ENCODE measurements at regions not wholly inside any gene's neighbourhood (a gene's known extent, or its start where the extent isn't known, plus 50 kb on each side); places are given as distances from the start of the nearest gene placed in this dataset.

GRCh38 chr9:96086936-96087571, 211.6 kb downstream of the ERCC6L2 start:
- Histone ChIP-seq H3K36me3 (ENCODE audit: control insufficient read depth in 2 of 3, insufficient read depth in 3 of 3, low read length in 3 of 3) (no peaks in the 10 kb centered on the region), H3K9me3 (ENCODE audit: control insufficient read depth in 2 of 3, low read length in 3 of 3) (no peaks in the 10 kb centered on the region), H3K4me3 (ENCODE audit: low read length) (no peak overlapping the region), H3K27ac (ENCODE audit: low read depth, low read length) (no peak overlapping the region), H3K4me1 (ENCODE audit: control insufficient read depth in 2 of 2, insufficient read depth in 2 of 2, low read length in 2 of 2) (no peaks in the 10 kb centered on the region), H3K27me3 (ENCODE audit: control insufficient read depth in 2 of 2, insufficient read depth in 2 of 2, low read length in 2 of 2) (no peaks in the 10 kb centered on the region)
- Mint-ChIP-seq H3K27me3 (peaks cover 0 to 19% (median 12%) of the 10 kb centered on the region in 5 donors), H3K36me3 (peaks cover 0 to 2% (median 0%) of the 10 kb centered on the region in 5 donors), H3K27ac (no peak overlapping the region), H3K9me3 (peaks cover 0 to 8% (median 0%) of the 10 kb centered on the region in 11 donors), H3K4me3 (no peak overlapping the region), H3K4me1 (peaks cover 0 to 2% (median 0%) of the 10 kb centered on the region in 7 donors)
- ATAC-seq (no peak), DNase-seq (no peak)
- POLR2A ChIA-PET: no interaction called here
- CTCF ChIA-PET: no interaction called here
- intact Hi-C loops (cut with micrococcal nuclease): no loop called here

GRCh38 chr9:96085491-96086143, 210.1 kb downstream of the ERCC6L2 start:
- Histone ChIP-seq H3K4me3 (ENCODE audit: low read length) (no peak overlapping the region), H3K27me3 (ENCODE audit: control insufficient read depth in 2 of 2, insufficient read depth in 2 of 2, low read length in 2 of 2) (no peaks in the 10 kb centered on the region), H3K27ac (ENCODE audit: low read depth, low read length) (no peak overlapping the region), H3K4me1 (ENCODE audit: control insufficient read depth in 2 of 2, insufficient read depth in 2 of 2, low read length in 2 of 2) (no peaks in the 10 kb centered on the region), H3K9me3 (ENCODE audit: control insufficient read depth in 2 of 3, low read length in 3 of 3) (no peaks in the 10 kb centered on the region), H3K36me3 (ENCODE audit: control insufficient read depth in 2 of 3, insufficient read depth in 3 of 3, low read length in 3 of 3) (no peaks in the 10 kb centered on the region)
- Mint-ChIP-seq H3K27ac (no peak overlapping the region), H3K9me3 (peaks cover 0 to 5% (median 0%) of the 10 kb centered on the region in 11 donors), H3K27me3 (peaks cover 0 to 20% (median 14%) of the 10 kb centered on the region in 5 donors), H3K4me1 (peaks cover 0 to 1% (median 0%) of the 10 kb centered on the region in 7 donors), H3K36me3 (peaks cover 0 to 2% (median 0%) of the 10 kb centered on the region in 5 donors), H3K4me3 (no peak overlapping the region)
- DNase-seq: no peak
- intact Hi-C loops (cut with micrococcal nuclease): no loop called here
- CTCF ChIA-PET: interaction anchor here (0.6 kb wide), 1 partner anchor 430 kb away, joined by 3 read pairs; no protein-coding TSS in a partner anchor
- POLR2A ChIA-PET: no interaction called here
- ATAC-seq: no peak

GRCh38 chr9:96084331-96084734, 208.8 kb downstream of the ERCC6L2 start:
- Mint-ChIP-seq H3K9me3 (peaks cover 0 to 3% (median 0%) of the 10 kb centered on the region in 11 donors), H3K27ac (peak overlapping the region in 1 of 9 donors; percentile 12), H3K36me3 (peaks cover 0 to 2% (median 0%) of the 10 kb centered on the region in 5 donors), H3K4me1 (peaks cover 0 to 1% (median 0%) of the 10 kb centered on the region in 7 donors), H3K4me3 (no peak overlapping the region), H3K27me3 (peaks cover 0 to 20% (median 18%) of the 10 kb centered on the region in 5 donors)
- Histone ChIP-seq H3K27ac (ENCODE audit: low read depth, low read length) (no peak overlapping the region), H3K36me3 (ENCODE audit: control insufficient read depth in 2 of 3, insufficient read depth in 3 of 3, low read length in 3 of 3) (no peaks in the 10 kb centered on the region), H3K27me3 (ENCODE audit: control insufficient read depth in 2 of 2, insufficient read depth in 2 of 2, low read length in 2 of 2) (no peaks in the 10 kb centered on the region), H3K9me3 (ENCODE audit: control insufficient read depth in 2 of 3, low read length in 3 of 3) (no peaks in the 10 kb centered on the region), H3K4me1 (ENCODE audit: control insufficient read depth in 2 of 2, insufficient read depth in 2 of 2, low read length in 2 of 2) (no peaks in the 10 kb centered on the region), H3K4me3 (ENCODE audit: low read length) (no peak overlapping the region)
- intact Hi-C loops (cut with micrococcal nuclease): no loop called here
- ATAC-seq (no peak), DNase-seq (no peak)
- POLR2A ChIA-PET: interaction anchor here (0.7 kb wide), 1 partner anchor 104 kb away, joined by 5 read pairs; no protein-coding TSS in a partner anchor
- CTCF ChIA-PET: no interaction called here

GRCh38 chr9:96082516-96083232, 207.2 kb downstream of the ERCC6L2 start:
- Histone ChIP-seq H3K27me3 (ENCODE audit: control insufficient read depth in 2 of 2, insufficient read depth in 2 of 2, low read length in 2 of 2) (no peaks in the 10 kb centered on the region), H3K4me3 (ENCODE audit: low read length) (no peak overlapping the region), H3K9me3 (ENCODE audit: control insufficient read depth in 2 of 3, low read length in 3 of 3) (no peaks in the 10 kb centered on the region), H3K36me3 (ENCODE audit: control insufficient read depth in 2 of 3, insufficient read depth in 3 of 3, low read length in 3 of 3) (no peaks in the 10 kb centered on the region), H3K27ac (ENCODE audit: low read depth, low read length) (no peak overlapping the region), H3K4me1 (ENCODE audit: control insufficient read depth in 2 of 2, insufficient read depth in 2 of 2, low read length in 2 of 2) (no peaks in the 10 kb centered on the region)
- ChIA-PET POLR2A (no interaction called here), CTCF (no interaction called here)
- H3K36me3 Mint-ChIP-seq: no peaks in the 10 kb centered on the region
- H3K9me3 Mint-ChIP-seq: no peaks in the 10 kb centered on the region
- H3K4me1 Mint-ChIP-seq: peaks cover 0 to 1% (median 0%) of the 10 kb centered on the region in 7 donors
- DNase-seq: no peak
- no peak overlapping the region for H3K27ac Mint-ChIP-seq
- no peak for ATAC-seq
- intact Hi-C loops (cut with micrococcal nuclease): no loop called here
- H3K27me3 Mint-ChIP-seq: peaks cover 0 to 13% (median 11%) of the 10 kb centered on the region in 5 donors
- no peak overlapping the region for H3K4me3 Mint-ChIP-seq

GRCh38 chr9:96080364-96080763, 204.9 kb downstream of the ERCC6L2 start:
- ATAC-seq (no peak), DNase-seq (no peak)
- no peaks in the 10 kb centered on the region for H3K9me3 ChIP-seq (ENCODE audit: control insufficient read depth in 2 of 3, low read length in 3 of 3)
- no peak overlapping the region for H3K27ac ChIP-seq (ENCODE audit: low read depth, low read length)
- H3K4me3 ChIP-seq (ENCODE audit: low read length): no peak overlapping the region
- Mint-ChIP-seq H3K36me3 (no peaks in the 10 kb centered on the region), H3K4me1 (peaks cover 0 to 1% (median 0%) of the 10 kb centered on the region in 7 donors), H3K27ac (peak overlapping the region in 1 of 9 donors; percentile 36), H3K9me3 (no peaks in the 10 kb centered on the region), H3K4me3 (no peak overlapping the region), H3K27me3 (peaks cover 0 to 11% (median 9%) of the 10 kb centered on the region in 5 donors)
- no peaks in the 10 kb centered on the region for H3K36me3 ChIP-seq (ENCODE audit: control insufficient read depth in 2 of 3, insufficient read depth in 3 of 3, low read length in 3 of 3)
- no peaks in the 10 kb centered on the region for H3K27me3 ChIP-seq (ENCODE audit: control insufficient read depth in 2 of 2, insufficient read depth in 2 of 2, low read length in 2 of 2)
- H3K4me1 ChIP-seq (ENCODE audit: control insufficient read depth in 2 of 2, insufficient read depth in 2 of 2, low read length in 2 of 2): no peaks in the 10 kb centered on the region
- POLR2A ChIA-PET: no interaction called here
- intact Hi-C loops (cut with micrococcal nuclease): no loop called here
- CTCF ChIA-PET: no interaction called here

- intact Hi-C loops (cut with micrococcal nuclease): no loop called here
- POLR2A ChIA-PET: no interaction called here
- CTCF ChIA-PET: no interaction called here
- Histone ChIP-seq H3K4me3 (ENCODE audit: low read length) (no peak overlapping the region), H3K27me3 (ENCODE audit: control insufficient read depth in 2 of 2, insufficient read depth in 2 of 2, low read length in 2 of 2) (no peaks in the 10 kb centered on the region), H3K9me3 (ENCODE audit: control insufficient read depth in 2 of 3, low read length in 3 of 3) (no peaks in the 10 kb centered on the region), H3K36me3 (ENCODE audit: control insufficient read depth in 2 of 3, insufficient read depth in 3 of 3, low read length in 3 of 3) (no peaks in the 10 kb centered on the region), H3K4me1 (ENCODE audit: control insufficient read depth in 2 of 2, insufficient read depth in 2 of 2, low read length in 2 of 2) (no peaks in the 10 kb centered on the region), H3K27ac (ENCODE audit: low read depth, low read length) (no peak overlapping the region)
- Mint-ChIP-seq H3K4me3 (no peak overlapping the region), H3K36me3 (no peaks in the 10 kb centered on the region), H3K27ac (no peak overlapping the region), H3K9me3 (no peaks in the 10 kb centered on the region), H3K4me1 (peaks cover 0 to 5% (median 0%) of the 10 kb centered on the region in 7 donors), H3K27me3 (peaks cover 0 to 11% (median 9%) of the 10 kb centered on the region in 5 donors)
- ATAC-seq (no peak), DNase-seq (no peak)
Measured at GRCh38 chr9:96079779-96080178, 204.3 kb downstream of the ERCC6L2 start.

Measured in naive thymus-derived CD4-positive, alpha-beta T cell (primary cell).